Neuronal stem cell (in vitro differentiated cells): ENCODE measurements at regions not wholly inside any gene's neighbourhood (a gene's known extent, or its start where the extent isn't known, plus 50 kb on each side); places are given as distances from the start of the nearest gene placed in this dataset.

Experiments used
- DNase-seq: peaks from one replicate; pipeline ENCODE4 v3.0.0-alpha.2; 2013; ENCODE audit warnings: low spot score
- H2AFZ ChIP-seq: one replicate; pipeline ENCODE4 v1.6.1; 2013; ENCODE audit warnings: mild to moderate bottlenecking, low read length, inconsistent platforms
- H2AK5ac ChIP-seq: 2 replicates; pipeline ENCODE4 v1.6.1; 2013; ENCODE audit warnings: low read depth, mild to moderate bottlenecking, inconsistent platforms, low read length, moderate library complexity, mixed read lengths
- H2BK120ac ChIP-seq: 2 replicates; pipeline ENCODE4 v1.6.1; 2013; ENCODE audit warnings: low read depth, mild to moderate bottlenecking, inconsistent platforms, low read length, moderate library complexity, mixed read lengths
- H2BK12ac ChIP-seq: one replicate; pipeline ENCODE4 v1.6.1; 2013; ENCODE audit warnings: low read length, inconsistent platforms
- H2BK15ac ChIP-seq: 2 replicates; pipeline ENCODE4 v1.6.1; 2013; ENCODE audit warnings: mild to moderate bottlenecking, low read length, inconsistent platforms, mixed read lengths
- H2BK5ac ChIP-seq: one replicate; pipeline ENCODE4 v1.6.1; 2013; ENCODE audit warnings: inconsistent platforms, mild to moderate bottlenecking, low read length, moderate library complexity
- H3K14ac ChIP-seq: one replicate; pipeline ENCODE4 v1.6.1; 2013; ENCODE audit warnings: low read length, inconsistent platforms
- H3K18ac ChIP-seq: 2 replicates; pipeline ENCODE4 v1.6.1; 2013; ENCODE audit warnings: low read length, inconsistent platforms
- H3K23ac ChIP-seq: 2 replicates; pipeline ENCODE4 v1.6.1; 2013; ENCODE audit warnings: low read depth, mild to moderate bottlenecking, mixed read lengths, low read length, inconsistent platforms; ENCODE audit not compliant: poor library complexity
- H3K27ac ChIP-seq: replicated peaks from 3 replicates; pipeline ENCODE4 v1.5.1; 2013; ENCODE audit warnings: low read length, inconsistent platforms
- H3K27me3 ChIP-seq, 3 experiments: 2 replicates each; pipeline ENCODE4 v1.6.1; 2013; ENCODE audit warnings: low read length in 3 of 3, mild to moderate bottlenecking in 2 of 3, inconsistent platforms in 1 of 3, low read depth in 1 of 3, mixed read lengths in 1 of 3, moderate library complexity in 1 of 3; ENCODE audit not compliant: control insufficient read depth in 3 of 3, insufficient read depth in 3 of 3
- H3K36me3 ChIP-seq, 2 donors: replicated peaks in 1 of 2; 2 replicates each; pipeline ENCODE4 v1.6.1; 2013; ENCODE audit warnings: low read length in 2 of 2; ENCODE audit not compliant: control insufficient read depth in 2 of 2, insufficient read depth in 2 of 2
- H3K4ac ChIP-seq: 2 replicates; pipeline ENCODE4 v1.6.1; 2013; ENCODE audit warnings: inconsistent platforms, mild to moderate bottlenecking, low read length, moderate library complexity
- H3K4me1 ChIP-seq, 2 donors: 1 replicate in 1 of 2; 2 replicates in 1 of 2; pipeline ENCODE4 v1.6.1; 2013; ENCODE audit warnings: low read length in 2 of 2, low read depth in 1 of 2; ENCODE audit not compliant: control insufficient read depth in 2 of 2, insufficient read depth in 1 of 2
- H3K4me2 ChIP-seq: one replicate; pipeline ENCODE4 v1.6.1; 2013; ENCODE audit warnings: mild to moderate bottlenecking, low read length, inconsistent platforms; ENCODE audit not compliant: insufficient read depth, poor library complexity, severe bottlenecking
- H3K4me3 ChIP-seq, 2 donors: 2 replicates each; pipeline ENCODE4 v1.5.1; 2013; ENCODE audit warnings: low read length in 2 of 2, mild to moderate bottlenecking in 2 of 2, inconsistent platforms in 1 of 2, moderate library complexity in 1 of 2
- H3K79me1 ChIP-seq: one replicate; pipeline ENCODE4 v1.6.1; 2013; ENCODE audit warnings: low read depth, mild to moderate bottlenecking, inconsistent platforms, low read length, moderate library complexity
- H3K9ac ChIP-seq: one replicate; pipeline ENCODE4 v1.6.1; 2013; ENCODE audit warnings: mild to moderate bottlenecking, low read depth, low read length, inconsistent platforms; ENCODE audit not compliant: poor library complexity
- H3K9me3 ChIP-seq, 2 donors: replicated peaks in 1 of 2; 2 replicates each; pipeline versions ENCODE3 to v1.6.1; 2013; ENCODE audit warnings: low read length in 2 of 2, mild to moderate bottlenecking in 2 of 2, inconsistent platforms in 1 of 2, low read depth in 1 of 2, mixed read lengths in 1 of 2, moderate library complexity in 1 of 2; ENCODE audit not compliant: control insufficient read depth in 2 of 2, insufficient read depth in 1 of 2
- H4K8ac ChIP-seq: one replicate; pipeline ENCODE4 v1.6.1; 2013; ENCODE audit warnings: low read depth, mild to moderate bottlenecking, inconsistent platforms, low read length, moderate library complexity
- H4K91ac ChIP-seq: one replicate; pipeline ENCODE4 v1.6.1; 2013; ENCODE audit warnings: low read length, low read depth, mild to moderate bottlenecking, inconsistent platforms; ENCODE audit not compliant: poor library complexity
- WGBS, 2 donors: extraction: QIAGEN DNeasy Blood & Tissue Kit; methylation state at CpG; one replicate each; pipeline ENCODE4 v1.1.7; 2013; ENCODE audit warnings: missing lambda C conversion rate in 2 of 2, mixed read lengths in 1 of 2; ENCODE audit not compliant: insufficient read length in 2 of 2, insufficient replicate concordance in 1 of 2; ENCODE audit errors: extremely low coverage in 2 of 2; 5-methylcytosine and 5-hydroxymethylcytosine counted together

- no peak overlapping the region for H3K27ac ChIP-seq
- H3K14ac ChIP-seq = no peak overlapping the region
- H3K79me1 ChIP-seq = no peaks in the 10 kb centered on the region
- H2BK120ac ChIP-seq = no peak overlapping the region
- no peaks in the 10 kb centered on the region for H3K27me3 ChIP-seq
- H3K4me1 ChIP-seq = peaks cover 0 to 1% of the 10 kb centered on the region in 2 donors
- H3K4me3 ChIP-seq = no peak overlapping the region
- no peak overlapping the region for H3K4ac ChIP-seq
- no peaks in the 10 kb centered on the region for H3K9me3 ChIP-seq
- DNase-seq = no peak
- H2BK15ac ChIP-seq = no peak overlapping the region
- no peak overlapping the region for H2AFZ ChIP-seq
- no peak overlapping the region for H3K9ac ChIP-seq
- H3K23ac ChIP-seq = no peak overlapping the region
- WGBS, 2 donors = no CpG with 5 or more reads among the region's 4 CpGs
- H4K91ac ChIP-seq = no peak overlapping the region
- no peak overlapping the region for H3K18ac ChIP-seq
- no peak overlapping the region for H2AK5ac ChIP-seq
- no peak overlapping the region for H4K8ac ChIP-seq
- H3K36me3 ChIP-seq = no peaks in the 10 kb centered on the region
- H3K4me2 ChIP-seq = no peak overlapping the region
- H2BK12ac ChIP-seq = no peak overlapping the region
- H2BK5ac ChIP-seq = no peak overlapping the region
Observed at GRCh38 chr6:137683916-137684315, 183.1 kb upstream of the TNFAIP3 start.

- Histone ChIP-seq H3K4me3 (no peak overlapping the region), H3K18ac (no peak overlapping the region), H2BK5ac (no peak overlapping the region), H3K9ac (no peak overlapping the region), H3K27ac (no peak overlapping the region), H2BK12ac (no peak overlapping the region), H3K27me3 (no peaks in the 10 kb centered on the region), H3K79me1 (no peaks in the 10 kb centered on the region), H3K23ac (no peak overlapping the region), H3K9me3 (no peaks in the 10 kb centered on the region), H2BK15ac (no peak overlapping the region), H4K91ac (no peak overlapping the region), H3K36me3 (no peaks in the 10 kb centered on the region), H3K4ac (no peak overlapping the region), H3K14ac (no peak overlapping the region), H4K8ac (no peak overlapping the region), H2AFZ (no peak overlapping the region), H3K4me1 (peaks cover 0 to 1% of the 10 kb centered on the region in 2 donors), H2BK120ac (no peak overlapping the region), H3K4me2 (no peak overlapping the region), H2AK5ac (no peak overlapping the region)
- no peak for DNase-seq
Observed at GRCh38 chr6:137685798-137686375, 181.2 kb upstream of the TNFAIP3 start.

GRCh38 chr6:137687818-137688217 is 179.2 kb upstream of the TNFAIP3 start:
- no peak overlapping the region for H3K4me3 ChIP-seq
- H2BK15ac ChIP-seq = no peak overlapping the region
- H3K9me3 ChIP-seq = no peaks in the 10 kb centered on the region
- H3K9ac ChIP-seq = no peak overlapping the region
- no peaks in the 10 kb centered on the region for H3K79me1 ChIP-seq
- no peaks in the 10 kb centered on the region for H3K27me3 ChIP-seq
- no peak for DNase-seq
- no peaks in the 10 kb centered on the region for H3K36me3 ChIP-seq
- H3K27ac ChIP-seq = no peak overlapping the region
- WGBS, 2 donors = no CpG with 5 or more reads among the region's 3 CpGs
- no peak overlapping the region for H3K4me2 ChIP-seq
- no peak overlapping the region for H3K18ac ChIP-seq
- no peak overlapping the region for H2AK5ac ChIP-seq
- H2BK120ac ChIP-seq = no peak overlapping the region
- no peak overlapping the region for H3K14ac ChIP-seq
- H3K4ac ChIP-seq = no peak overlapping the region
- H2AFZ ChIP-seq = no peak overlapping the region
- H2BK12ac ChIP-seq = no peak overlapping the region
- no peak overlapping the region for H4K91ac ChIP-seq
- H2BK5ac ChIP-seq = no peak overlapping the region
- no peak overlapping the region for H4K8ac ChIP-seq
- peaks cover 0 to 1% of the 10 kb centered on the region in 2 donors for H3K4me1 ChIP-seq
- no peak overlapping the region for H3K23ac ChIP-seq

GRCh38 chr6:137688230-137688971 is 178.7 kb upstream of the TNFAIP3 start:
- H3K27me3 ChIP-seq = no peaks in the 10 kb centered on the region
- no peak overlapping the region for H3K23ac ChIP-seq
- H2BK15ac ChIP-seq = no peak overlapping the region
- H4K91ac ChIP-seq = no peak overlapping the region
- no peaks in the 10 kb centered on the region for H3K79me1 ChIP-seq
- no peak overlapping the region for H2AK5ac ChIP-seq
- no peak overlapping the region for H3K9ac ChIP-seq
- H3K18ac ChIP-seq = no peak overlapping the region
- H2BK5ac ChIP-seq = no peak overlapping the region
- DNase-seq = no peak
- no peak overlapping the region for H3K4me2 ChIP-seq
- H3K4me1 ChIP-seq = peaks cover 0 to 1% of the 10 kb centered on the region in 2 donors
- H3K9me3 ChIP-seq = no peaks in the 10 kb centered on the region
- no peak overlapping the region for H2AFZ ChIP-seq
- no peak overlapping the region for H3K27ac ChIP-seq
- H4K8ac ChIP-seq = no peak overlapping the region
- no peak overlapping the region for H3K4ac ChIP-seq
- no peak overlapping the region for H3K4me3 ChIP-seq
- no peaks in the 10 kb centered on the region for H3K36me3 ChIP-seq
- no peak overlapping the region for H3K14ac ChIP-seq
- H2BK12ac ChIP-seq = no peak overlapping the region
- H2BK120ac ChIP-seq = no peak overlapping the region
